GM03348 (cell line): ENCODE measurements at regions not wholly inside any gene's neighbourhood (a gene's known extent, or its start where the extent isn't known, plus 50 kb on each side); places are given as distances from the start of the nearest gene placed in this dataset.
"Not testable (repeated sequence)": the region's sequence is repeated elsewhere in the genome, so short reads cannot be mapped to it uniquely, and the experiment has no call there.

Experiments used
- DNase-seq: peaks from one replicate; pipeline ENCODE4 v3.0.0; 2012; ENCODE audit warnings: low spot score

- DNase-seq = no peak
These were observed 724.6 kb upstream of the NRP1 start for GRCh38 chr10:34058845-34059614.

GRCh38 chr10:34055410-34055985, 721.0 kb upstream of the NRP1 start:
- DNase-seq = not testable (repeated sequence)

- DNase-seq = no peak
These were observed 715.4 kb upstream of the NRP1 start for GRCh38 chr10:34049887-34050286.

- no peak for DNase-seq
These were observed 715.0 kb upstream of the NRP1 start for GRCh38 chr10:34049469-34049868.

GRCh38 chr10:34047389-34047788, 712.9 kb upstream of the NRP1 start:
- DNase-seq = no peak

- DNase-seq = no peak
These were observed 712.1 kb upstream of the NRP1 start for GRCh38 chr10:34046506-34047034.

- DNase-seq = no peak
These were observed 711.2 kb upstream of the NRP1 start for GRCh38 chr10:34045571-34046190.

GRCh38 chr10:34041871-34042270, 707.4 kb upstream of the NRP1 start:
- DNase-seq = no peak

GRCh38 chr10:34037499-34037898, 703.0 kb upstream of the NRP1 start:
- DNase-seq = no peak

- not testable (repeated sequence) for DNase-seq
These were observed 700.8 kb upstream of the NRP1 start for GRCh38 chr10:34035241-34035790.

- no peak for DNase-seq
These were observed 698.6 kb upstream of the NRP1 start for GRCh38 chr10:34033078-34033477.

- DNase-seq = no peak
These were observed 698.1 kb upstream of the NRP1 start for GRCh38 chr10:34032564-34032963.

GRCh38 chr10:34031400-34031799, 696.9 kb upstream of the NRP1 start:
- DNase-seq = peak; percentile 81

- no peak for DNase-seq
These were observed 695.0 kb upstream of the NRP1 start for GRCh38 chr10:34029455-34029854.

- DNase-seq = no peak
These were observed 694.5 kb upstream of the NRP1 start for GRCh38 chr10:34028936-34029335.

- peak; percentile 22 for DNase-seq
These were observed 690.4 kb upstream of the NRP1 start for GRCh38 chr10:34024693-34025425.

- DNase-seq = no peak
These were observed 689.8 kb upstream of the NRP1 start for GRCh38 chr10:34024282-34024681.

GRCh38 chr10:34022195-34022594, 687.7 kb upstream of the NRP1 start:
- DNase-seq = no peak

- DNase-seq = no peak
These were observed 684.3 kb upstream of the NRP1 start for GRCh38 chr10:34018784-34019183.

GRCh38 chr10:34018129-34018528, 683.7 kb upstream of the NRP1 start:
- DNase-seq = no peak

GRCh38 chr10:34017281-34017680, 682.8 kb upstream of the NRP1 start:
- no peak for DNase-seq

- no peak for DNase-seq
These were observed 682.1 kb upstream of the NRP1 start for GRCh38 chr10:34016576-34016975.
